MG63 (cell line): ENCODE measurements at regions not wholly inside any gene's neighbourhood (a gene's known extent, or its start where the extent isn't known, plus 50 kb on each side); places are given as distances from the start of the nearest gene placed in this dataset.
"Not testable (repeated sequence)": the region's sequence is repeated elsewhere in the genome, so short reads cannot be mapped to it uniquely, and the experiment has no call there.

Source experiments
- DNase-seq: peaks from one replicate; pipeline ENCODE4 v3.0.0-alpha.2; 2020
- H3K27me3 ChIP-seq: fragments of 250-450 bp; sonication (Bioruptor Pico); 2 replicates; pipeline ENCODE4 v1.5.1; 2020; ENCODE audit warnings: mild to moderate bottlenecking, moderate library complexity
- H3K36me3 ChIP-seq: fragments of 250-450 bp; sonication (Bioruptor Pico); 2 replicates; pipeline ENCODE4 v1.5.1; 2020; ENCODE audit warnings: mild to moderate bottlenecking, moderate library complexity
- H3K4me3 ChIP-seq: fragments of 250-450 bp; sonication (Bioruptor Pico); 2 replicates; pipeline ENCODE4 v1.5.1; 2020; ENCODE audit warnings: mild to moderate bottlenecking, moderate library complexity
- H3K9me3 ChIP-seq: fragments of 250-450 bp; sonication (Bioruptor Pico); 2 replicates; pipeline ENCODE4 v1.5.1; 2020; ENCODE audit warnings: mild to moderate bottlenecking, moderate library complexity

GRCh38 chr10:29773675-29774091, 138.9 kb upstream of the SVIL start:
- Histone ChIP-seq H3K36me3 (no peaks in the 10 kb centered on the region), H3K9me3 (no peaks in the 10 kb centered on the region), H3K27me3 (no peaks in the 10 kb centered on the region), H3K4me3 (no peak overlapping the region)
- no peak for DNase-seq

GRCh38 chr10:29772403-29772802, 137.6 kb upstream of the SVIL start:
- Histone ChIP-seq H3K4me3 (no peak overlapping the region), H3K36me3 (no peaks in the 10 kb centered on the region), H3K27me3 (no peaks in the 10 kb centered on the region), H3K9me3 (no peaks in the 10 kb centered on the region)
- DNase-seq, result no peak

- Histone ChIP-seq H3K27me3 (no peaks in the 10 kb centered on the region), H3K36me3 (no peaks in the 10 kb centered on the region), H3K9me3 (no peaks in the 10 kb centered on the region), H3K4me3 (no peak overlapping the region)
- no peak for DNase-seq
Observed at GRCh38 chr10:29771376-29771775, 136.6 kb upstream of the SVIL start.

GRCh38 chr10:29769277-29769676, 134.5 kb upstream of the SVIL start:
- not testable (repeated sequence) for H3K9me3 ChIP-seq, H3K36me3 ChIP-seq, DNase-seq, H3K4me3 ChIP-seq, H3K27me3 ChIP-seq

GRCh38 chr10:29767968-29768367, 133.2 kb upstream of the SVIL start:
- Histone ChIP-seq H3K4me3 (no peak overlapping the region), H3K36me3 (no peaks in the 10 kb centered on the region), H3K9me3 (no peaks in the 10 kb centered on the region), H3K27me3 (no peaks in the 10 kb centered on the region)
- no peak for DNase-seq

- Histone ChIP-seq H3K4me3 (no peak overlapping the region), H3K36me3 (no peaks in the 10 kb centered on the region), H3K27me3 (no peaks in the 10 kb centered on the region), H3K9me3 (no peaks in the 10 kb centered on the region)
- DNase-seq, result no peak
Observed at GRCh38 chr10:29766753-29767152, 132.0 kb upstream of the SVIL start.

- no peaks in the 10 kb centered on the region for H3K36me3 ChIP-seq
- H3K9me3 ChIP-seq, result no peaks in the 10 kb centered on the region
- no peak for DNase-seq
- no peak overlapping the region for H3K4me3 ChIP-seq
- no peaks in the 10 kb centered on the region for H3K27me3 ChIP-seq
Observed at GRCh38 chr10:29765330-29765729, 130.6 kb upstream of the SVIL start.

- H3K36me3 ChIP-seq, result no peaks in the 10 kb centered on the region
- H3K27me3 ChIP-seq, result no peaks in the 10 kb centered on the region
- H3K9me3 ChIP-seq, result no peaks in the 10 kb centered on the region
- H3K4me3 ChIP-seq, result no peak overlapping the region
- no peak for DNase-seq
Observed at GRCh38 chr10:29763396-29763795, 128.6 kb upstream of the SVIL start.

- Histone ChIP-seq H3K27me3 (no peaks in the 10 kb centered on the region), H3K9me3 (no peaks in the 10 kb centered on the region), H3K36me3 (no peaks in the 10 kb centered on the region), H3K4me3 (no peak overlapping the region)
- no peak for DNase-seq
Observed at GRCh38 chr10:29761916-29762315, 127.1 kb upstream of the SVIL start.

- H3K27me3 ChIP-seq, result no peaks in the 10 kb centered on the region
- H3K4me3 ChIP-seq, result no peak overlapping the region
- no peaks in the 10 kb centered on the region for H3K9me3 ChIP-seq
- no peaks in the 10 kb centered on the region for H3K36me3 ChIP-seq
- DNase-seq, result no peak
Observed at GRCh38 chr10:29760138-29760900, 125.5 kb upstream of the SVIL start.

GRCh38 chr10:29757551-29758297, 123.0 kb upstream of the SVIL start:
- DNase-seq, result no peak
- Histone ChIP-seq H3K9me3 (no peaks in the 10 kb centered on the region), H3K4me3 (no peak overlapping the region), H3K36me3 (no peaks in the 10 kb centered on the region), H3K27me3 (no peaks in the 10 kb centered on the region)

- Histone ChIP-seq H3K36me3 (no peaks in the 10 kb centered on the region), H3K27me3 (0 out of 2 replicates have a peak, but pooled peaks cover 2% of the 10 kb centered on the region), H3K4me3 (no peak overlapping the region), H3K9me3 (no peaks in the 10 kb centered on the region)
- no peak for DNase-seq
Observed at GRCh38 chr10:29756451-29756850, 121.7 kb upstream of the SVIL start.

GRCh38 chr10:29753283-29753682, 118.5 kb upstream of the SVIL start:
- no peaks in the 10 kb centered on the region for H3K9me3 ChIP-seq
- no peak overlapping the region for H3K4me3 ChIP-seq
- H3K27me3 ChIP-seq, result 0 out of 2 replicates have a peak, but pooled peaks cover 2% of the 10 kb centered on the region
- no peaks in the 10 kb centered on the region for H3K36me3 ChIP-seq
- DNase-seq, result no peak

- H3K27me3 ChIP-seq, result 0 out of 2 replicates have a peak, but pooled peaks cover 2% of the 10 kb centered on the region
Observed at GRCh38 chr10:29751684-29752083, 116.9 kb upstream of the SVIL start.

GRCh38 chr10:29751240-29751639, 116.5 kb upstream of the SVIL start:
- Histone ChIP-seq H3K9me3 (no peaks in the 10 kb centered on the region), H3K36me3 (no peaks in the 10 kb centered on the region), H3K27me3 (0 out of 2 replicates have a peak, but pooled peaks cover 2% of the 10 kb centered on the region), H3K4me3 (no peak overlapping the region)
- DNase-seq, result no peak

More at GRCh38 chr10:29751684-29752083, 116.9 kb upstream of the SVIL start:
- no peak for DNase-seq
- Histone ChIP-seq H3K9me3 (no peaks in the 10 kb centered on the region), H3K4me3 (no peak overlapping the region), H3K36me3 (no peaks in the 10 kb centered on the region)

- H3K9me3 ChIP-seq, result no peaks in the 10 kb centered on the region
- H3K36me3 ChIP-seq, result no peaks in the 10 kb centered on the region
- no peak for DNase-seq
- no peak overlapping the region for H3K4me3 ChIP-seq
- H3K27me3 ChIP-seq, result 0 out of 2 replicates have a peak, but pooled peaks cover 2% of the 10 kb centered on the region
Observed at GRCh38 chr10:29749150-29749549, 114.4 kb upstream of the SVIL start.

- no peak overlapping the region for H3K4me3 ChIP-seq
- 0 out of 2 replicates have a peak, but pooled peaks cover 2% of the 10 kb centered on the region for H3K27me3 ChIP-seq
- DNase-seq, result no peak
- no peaks in the 10 kb centered on the region for H3K36me3 ChIP-seq
- no peaks in the 10 kb centered on the region for H3K9me3 ChIP-seq
Observed at GRCh38 chr10:29748109-29748650, 113.4 kb upstream of the SVIL start.
